Right lobe of liver (tissue), 6 donors: ENCODE measurements at regions not wholly inside any gene's neighbourhood (a gene's known extent, or its start where the extent isn't known, plus 50 kb on each side); places are given as distances from the start of the nearest gene placed in this dataset.
"Not testable (repeated sequence)": the region's sequence is repeated elsewhere in the genome, so short reads cannot be mapped to it uniquely, and the experiment has no call there.

Source experiments
- ATAC-seq, 4 donors: fragments of 200-7000 bp; cut with Tn5 transposase; one replicate each; pipeline ENCODE4 v1.9.1; 2020; ENCODE audit warnings: mild to moderate bottlenecking in 4 of 4, moderate library complexity in 4 of 4
- DNase-seq, 3 donors: peaks; one replicate each; pipeline ENCODE4 v3.0.0-alpha.2; 2020
- H3K27ac ChIP-seq, 3 donors: fragments of 200-600 bp; one replicate each; pipeline ENCODE4 v1.8.0; 2022
- H3K27me3 ChIP-seq, 2 donors: fragments of 200-600 bp; one replicate each; pipeline ENCODE4 v1.8.0; 2022
- H3K36me3 ChIP-seq, 4 donors: fragments of 200-600 bp; sonication (generic) in 1 of 4; one replicate each; pipeline versions ENCODE4 v1.5.1 to v1.8.0; 2017 to 2022; ENCODE audit warnings: control low read depth in 1 of 4
- H3K4me1 ChIP-seq, 4 donors: fragments of 200-600 bp; sonication (generic) in 1 of 4; one replicate each; pipeline versions ENCODE4 v1.5.1 to v1.8.0; 2017 to 2022; ENCODE audit warnings: control low read depth in 1 of 4
- H3K4me3 ChIP-seq, 3 donors: fragments of 200-600 bp; one replicate each; pipeline ENCODE4 v1.8.0; 2022
- H3K9me3 ChIP-seq, 4 donors: fragments of 200-600 bp; sonication (generic) in 1 of 4; one replicate each; pipeline versions ENCODE4 v1.5.1 to v1.8.0; 2017 to 2022; ENCODE audit warnings: control low read depth in 1 of 4
- CTCF ChIP-seq, 4 donors: fragments of 200-600 bp in 3 of 4; fragments of 450-650 bp in 1 of 4; IDR thresholded peaks; one replicate each; pipeline versions ENCODE4 v1.5.1 to v1.8.0; 2016 to 2022; ENCODE audit warnings: antibody characterized with exemption in 4 of 4, mild to moderate bottlenecking in 2 of 4
- POLR2A ChIP-seq: fragments of 450-650 bp; IDR thresholded peaks from one replicate; pipeline ENCODE4 v1.6.1; 2017; ENCODE audit warnings: antibody characterized with exemption, mild to moderate bottlenecking
- WGBS: methylation state at CpG from one replicate; pipeline ENCODE4 v1.1.6; 2018; ENCODE audit warnings: low coverage, low lambda C conversion rate; ENCODE audit not compliant: insufficient coverage; ENCODE audit errors: missing lambda C conversion rate; 5-methylcytosine and 5-hydroxymethylcytosine counted together
- intact Hi-C, 2 donors: fragments of 100-400 bp; cut with DNase I; formaldehyde crosslinking; loops; one replicate each; pipeline versions ENCODE4 v1.11.2 to v1.14.1; 2022
- donor health status: DM: no; HTN: yes; CAD: no.
- donor health status: DM: no; HTN: no; CAD: no.
- donor health status: DM: no; HTN: no; CAD: no.
- donor health status: DM: no; HTN: yes; CAD: no.
- donor health status: DM: no; HTN: yes; CAD: no.

DNA sequence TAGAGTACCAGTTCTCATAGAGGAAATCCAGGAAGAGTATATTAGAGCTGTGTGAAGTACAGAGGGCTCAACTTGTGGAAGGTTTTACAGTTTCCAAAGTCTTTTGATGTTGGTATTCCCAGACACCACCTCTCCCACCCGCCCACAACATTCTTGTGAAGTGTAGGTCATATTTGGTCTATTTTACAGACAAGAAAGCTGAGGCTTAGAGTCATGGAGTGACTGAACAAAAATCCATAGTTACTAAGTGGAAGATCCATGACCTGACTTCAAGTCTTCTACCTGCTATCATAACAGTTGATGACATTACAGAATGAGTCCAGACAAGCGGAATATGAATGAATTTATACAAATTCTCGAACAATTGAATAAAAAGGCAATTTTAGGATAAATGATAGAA is 187.1 kb upstream of the RPS23 start:
- 80% methylated on average over 3 of the region's 3 CpGs for WGBS

DNA sequence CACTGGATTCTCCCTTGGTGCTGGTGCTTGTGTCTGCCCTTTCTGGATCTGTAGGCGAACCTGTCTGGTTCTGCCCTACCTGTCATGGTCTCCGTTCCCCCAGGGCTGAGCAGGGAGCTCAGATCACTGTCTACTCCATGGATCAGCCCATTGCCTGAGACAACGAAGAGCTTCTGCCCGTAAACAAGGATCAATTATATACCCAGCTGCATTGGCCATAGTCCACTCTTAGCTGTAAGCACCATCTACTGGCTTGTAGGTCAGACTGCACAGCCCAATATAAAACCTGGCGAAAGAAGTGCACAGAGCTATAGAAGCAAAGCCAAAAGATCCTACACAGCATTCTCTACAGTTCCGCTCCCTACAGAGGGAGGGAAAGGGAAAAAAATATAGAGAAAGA is 181.5 kb upstream of the RPS23 start:
- H3K4me1 ChIP-seq = no peaks in the 10 kb centered on the region
- ATAC-seq (no peak), DNase-seq (no peak)
- H3K27ac ChIP-seq = no peak overlapping the region
- H3K36me3 ChIP-seq = no peaks in the 10 kb centered on the region
- TF ChIP-seq CTCF (IDR thresholded peaks at IDR 0.05) = no peak
- TF ChIP-seq POLR2A = no peak
- H3K27me3 ChIP-seq = no peaks in the 10 kb centered on the region
- no peak overlapping the region for H3K4me3 ChIP-seq
- peaks cover 0 to 6% (median 0%) of the 10 kb centered on the region in 4 donors for H3K9me3 ChIP-seq
- 92% methylated on average over 3 of the region's 6 CpGs for WGBS
- intact Hi-C loops = no loop called here

More for the DNA sequence above, 187.1 kb upstream of the RPS23 start:
- Histone ChIP-seq H3K27me3 (no peaks in the 10 kb centered on the region), H3K27ac (no peak overlapping the region), H3K4me3 (no peak overlapping the region), H3K4me1 (no peaks in the 10 kb centered on the region), H3K36me3 (no peaks in the 10 kb centered on the region), H3K9me3 (peaks cover 0 to 2% (median 0%) of the 10 kb centered on the region in 4 donors)
- DNase-seq = no peak
- TF ChIP-seq POLR2A (no peak), CTCF (IDR thresholded peaks at IDR 0.05) (no peak)
- intact Hi-C loops = no loop called here
- ATAC-seq = no peak

- H3K4me3 ChIP-seq, H3K27me3 ChIP-seq, H3K36me3 ChIP-seq, H3K4me1 ChIP-seq, H3K9me3 ChIP-seq, intact Hi-C loops, DNase-seq, ATAC-seq, H3K27ac ChIP-seq: not testable (repeated sequence)
- 74% methylated on average over 4 of the region's 4 CpGs for WGBS
Observed at GRCh38 chr5:82455317-82455716, 177.2 kb upstream of the RPS23 start.

DNA sequence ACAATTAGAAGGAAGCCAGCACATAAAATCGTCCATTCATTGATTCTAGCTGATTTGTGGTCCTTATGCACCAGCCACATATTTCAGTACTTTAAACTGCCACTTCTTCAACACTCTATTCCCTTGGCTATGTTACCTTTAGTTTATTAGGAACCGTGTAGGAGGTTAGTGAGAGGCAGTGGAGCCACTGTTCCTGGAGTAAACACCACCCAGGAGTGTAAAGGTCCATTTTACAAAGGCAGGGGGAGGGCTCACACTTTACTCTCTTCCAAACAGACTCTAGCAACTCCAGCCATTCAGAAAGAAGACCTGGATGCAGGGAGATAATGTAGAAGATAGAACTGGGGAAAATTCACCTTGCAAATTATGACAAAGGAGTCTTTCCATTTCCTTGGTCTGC is 170.2 kb upstream of the RPS23 start:
- 17% methylated on average over 2 of the region's 2 CpGs for WGBS
- TF ChIP-seq CTCF (IDR thresholded peaks at IDR 0.05) = no peak
- TF ChIP-seq POLR2A = no peak
- intact Hi-C loops = no loop called here
- H3K36me3 ChIP-seq = no peaks in the 10 kb centered on the region
- ATAC-seq = no peak
- H3K9me3 ChIP-seq = no peaks in the 10 kb centered on the region
- no peak overlapping the region for H3K4me3 ChIP-seq
- no peak overlapping the region for H3K27ac ChIP-seq
- no peaks in the 10 kb centered on the region for H3K4me1 ChIP-seq
- no peaks in the 10 kb centered on the region for H3K27me3 ChIP-seq
- DNase-seq = no peak

DNA sequence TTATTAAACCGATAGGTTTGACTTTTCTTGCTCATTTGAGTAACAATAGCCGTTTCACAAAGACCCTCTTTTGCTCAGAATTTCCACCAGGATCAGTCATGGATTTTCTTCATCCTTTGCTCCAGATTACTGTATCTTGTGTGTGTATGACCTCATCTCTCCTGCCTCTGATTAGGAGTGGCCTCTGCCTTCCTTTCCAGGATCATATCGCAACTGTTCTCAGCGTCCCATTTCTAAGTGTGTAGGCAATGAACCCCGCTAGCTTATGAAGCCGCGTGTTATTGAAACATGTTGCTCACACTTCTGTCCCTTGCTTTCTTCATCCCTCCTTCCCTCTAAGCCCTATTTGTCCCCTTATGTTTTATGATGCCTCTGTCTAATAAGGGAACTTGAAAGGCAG is 169.8 kb upstream of the RPS23 start:
- Histone ChIP-seq H3K36me3 (no peaks in the 10 kb centered on the region), H3K27ac (no peak overlapping the region), H3K4me1 (no peaks in the 10 kb centered on the region), H3K4me3 (no peak overlapping the region), H3K27me3 (no peaks in the 10 kb centered on the region), H3K9me3 (no peaks in the 10 kb centered on the region)
- ATAC-seq (no peak), DNase-seq (no peak)
- 83% methylated on average over 6 of the region's 7 CpGs for WGBS
- TF ChIP-seq POLR2A (no peak), CTCF (IDR thresholded peaks at IDR 0.05) (no peak)
- intact Hi-C loops = no loop called here
